Right hindlimb (tissue), 1 donor: ENCODE measurements at regions not wholly inside any gene's neighbourhood (a gene's known extent, or its start where the extent isn't known, plus 50 kb on each side); places are given as distances from the start of the nearest gene placed in this dataset.
"Not testable (repeated sequence)": the region's sequence is repeated elsewhere in the genome, so short reads cannot be mapped to it uniquely, and the experiment has no call there.

Source experiments
- DNase-seq: peaks from one replicate; pipeline ENCODE4 v3.0.0-alpha.2; 2018

GRCh38 chr1:193438771-193439170 lies 252.4 kb upstream of the B3GALT2 start:
- DNase-seq: no peak

- DNase-seq: no peak
These were observed 251.9 kb upstream of the B3GALT2 start for GRCh38 chr1:193438312-193438711.

GRCh38 chr1:193437785-193438184 lies 251.4 kb upstream of the B3GALT2 start:
- no peak for DNase-seq

- not testable (repeated sequence) for DNase-seq
These were observed 250.9 kb upstream of the B3GALT2 start for GRCh38 chr1:193437333-193437732.

GRCh38 chr1:193435781-193436180 lies 249.4 kb upstream of the B3GALT2 start:
- DNase-seq: no peak

GRCh38 chr1:193434319-193434718 lies 247.9 kb upstream of the B3GALT2 start:
- no peak for DNase-seq

GRCh38 chr1:193433599-193433998 lies 247.2 kb upstream of the B3GALT2 start:
- no peak for DNase-seq

- DNase-seq: no peak
These were observed 246.7 kb upstream of the B3GALT2 start for GRCh38 chr1:193432979-193433587.

GRCh38 chr1:193431265-193431977 lies 245.0 kb upstream of the B3GALT2 start:
- no peak for DNase-seq

GRCh38 chr1:193427524-193427923 lies 241.1 kb upstream of the B3GALT2 start:
- no peak for DNase-seq

- DNase-seq: no peak
These were observed 239.6 kb upstream of the B3GALT2 start for GRCh38 chr1:193426061-193426460.

GRCh38 chr1:193421487-193421886 lies 235.1 kb upstream of the B3GALT2 start:
- no peak for DNase-seq

GRCh38 chr1:193419295-193419694 lies 232.9 kb upstream of the B3GALT2 start:
- no peak for DNase-seq

- no peak for DNase-seq
These were observed 232.3 kb upstream of the B3GALT2 start for GRCh38 chr1:193418745-193419058.

GRCh38 chr1:193417945-193418744 lies 231.7 kb upstream of the B3GALT2 start:
- DNase-seq: no peak

GRCh38 chr1:193417403-193417802 lies 231.0 kb upstream of the B3GALT2 start:
- DNase-seq: no peak

GRCh38 chr1:193416226-193417024 lies 230.0 kb upstream of the B3GALT2 start:
- DNase-seq: no peak

- no peak for DNase-seq
These were observed 228.8 kb upstream of the B3GALT2 start for GRCh38 chr1:193415256-193415655.

GRCh38 chr1:193413376-193413775 lies 227.0 kb upstream of the B3GALT2 start:
- no peak for DNase-seq

- DNase-seq: no peak
These were observed 226.3 kb upstream of the B3GALT2 start for GRCh38 chr1:193412748-193413147.

GRCh38 chr1:193411714-193412113 lies 225.3 kb upstream of the B3GALT2 start:
- DNase-seq: no peak

- no peak for DNase-seq
These were observed 224.8 kb upstream of the B3GALT2 start for GRCh38 chr1:193411215-193411614.

- DNase-seq: peak; percentile 31
These were observed 222.4 kb upstream of the B3GALT2 start for GRCh38 chr1:193408782-193409293.
